ENCODE measurements at regions not wholly inside any gene's neighbourhood (a gene's known extent, or its start where the extent isn't known, plus 50 kb on each side); places are given as distances from the start of the nearest gene placed in this dataset.
"Not testable (repeated sequence)": the region's sequence is repeated elsewhere in the genome, so short reads cannot be mapped to it uniquely, and the experiment has no call there.

DNA sequence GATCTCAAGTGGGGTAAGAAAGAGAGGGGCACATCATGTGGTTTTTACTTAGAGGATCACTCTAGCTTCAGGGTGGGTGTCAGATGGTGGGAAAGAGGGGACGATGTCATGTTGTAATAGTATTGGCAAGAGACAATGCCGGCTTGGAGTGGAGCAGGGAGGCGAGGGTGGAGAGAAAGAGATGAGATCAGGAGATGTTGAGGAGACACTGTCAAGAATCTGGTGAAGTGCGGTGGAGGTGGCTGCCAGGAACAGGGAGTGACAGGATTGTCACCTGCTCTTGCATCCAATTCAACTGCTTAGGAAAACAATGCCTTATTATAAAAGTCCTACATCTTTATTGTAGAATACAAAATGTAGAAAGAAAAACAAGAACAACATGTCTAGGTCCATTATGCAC lies 63.0 kb upstream of the MKI67 start:
- Mint-ChIP-seq H3K9me3 (peaks cover 2% of the 10 kb centered on the region), H3K27me3 (ENCODE audit: low read depth) (peaks cover 32% of the 10 kb centered on the region), H3K4me3 (no peak overlapping the region), H3K36me3 (ENCODE audit: low read depth) (no peaks in the 10 kb centered on the region), H3K4me1 (peaks cover 17% of the 10 kb centered on the region), H3K27ac (no peak overlapping the region)
- no peak for TF ChIP-seq CTCF (IDR thresholded peaks at IDR 0.05; ENCODE audit: unreplicated experiment in 3 of 3)

DNA sequence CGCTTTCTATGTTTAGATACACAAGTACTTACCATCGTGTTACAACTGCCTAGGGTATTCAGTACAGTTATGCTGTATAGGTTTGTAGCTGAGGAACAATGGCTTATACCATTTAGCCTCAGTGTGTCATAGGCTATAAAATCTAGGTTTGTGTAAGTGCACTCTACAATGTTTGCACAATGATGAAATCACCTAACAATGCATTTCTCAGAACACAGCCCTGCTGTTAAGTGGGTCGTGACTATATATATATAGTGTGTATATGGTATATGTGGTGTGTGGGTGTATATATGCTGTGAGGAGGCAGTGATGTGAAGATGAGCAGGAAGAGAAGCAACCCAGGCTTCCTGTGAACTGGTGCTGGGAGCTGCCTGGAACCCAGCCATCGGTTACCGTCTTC lies 65.6 kb upstream of the MKI67 start:
- H3K27ac Mint-ChIP-seq = no peak overlapping the region
- no peaks in the 10 kb centered on the region for H3K9me3 Mint-ChIP-seq
- no peaks in the 10 kb centered on the region for H3K36me3 Mint-ChIP-seq (ENCODE audit: low read depth)
- peaks cover 34% of the 10 kb centered on the region for H3K27me3 Mint-ChIP-seq (ENCODE audit: low read depth)
- H3K4me3 Mint-ChIP-seq = no peak overlapping the region
- no peak for TF ChIP-seq CTCF (IDR thresholded peaks at IDR 0.05; ENCODE audit: unreplicated experiment in 3 of 3)
- H3K4me1 Mint-ChIP-seq = peaks cover 12% of the 10 kb centered on the region

DNA sequence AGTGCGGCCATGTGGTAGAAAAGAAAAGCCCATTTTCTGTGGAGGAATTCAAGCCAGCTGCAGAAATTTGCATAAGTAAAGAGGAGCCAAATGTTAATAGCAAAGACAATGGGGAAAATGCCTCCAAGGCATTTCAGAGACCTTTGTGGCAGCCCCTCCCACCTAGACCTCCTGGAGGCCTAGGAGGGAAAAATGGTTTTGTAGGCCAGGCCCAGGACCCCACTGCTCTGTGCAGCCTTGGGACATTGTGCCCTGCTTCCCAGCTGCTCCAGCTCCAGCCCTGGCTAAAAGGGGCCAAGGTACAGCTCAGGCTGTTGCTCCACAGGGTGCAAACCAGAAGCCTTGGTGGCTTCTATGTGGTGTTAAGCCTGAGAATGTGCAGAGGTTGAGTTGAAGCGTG lies 75.6 kb upstream of the MKI67 start:
- H3K27me3 Mint-ChIP-seq (ENCODE audit: low read depth) = peaks cover 13% of the 10 kb centered on the region
- H3K27ac Mint-ChIP-seq; H3K4me1 Mint-ChIP-seq; H3K36me3 Mint-ChIP-seq (ENCODE audit: low read depth); H3K4me3 Mint-ChIP-seq: not testable (repeated sequence)
- H3K9me3 Mint-ChIP-seq = peaks cover 13% of the 10 kb centered on the region

DNA sequence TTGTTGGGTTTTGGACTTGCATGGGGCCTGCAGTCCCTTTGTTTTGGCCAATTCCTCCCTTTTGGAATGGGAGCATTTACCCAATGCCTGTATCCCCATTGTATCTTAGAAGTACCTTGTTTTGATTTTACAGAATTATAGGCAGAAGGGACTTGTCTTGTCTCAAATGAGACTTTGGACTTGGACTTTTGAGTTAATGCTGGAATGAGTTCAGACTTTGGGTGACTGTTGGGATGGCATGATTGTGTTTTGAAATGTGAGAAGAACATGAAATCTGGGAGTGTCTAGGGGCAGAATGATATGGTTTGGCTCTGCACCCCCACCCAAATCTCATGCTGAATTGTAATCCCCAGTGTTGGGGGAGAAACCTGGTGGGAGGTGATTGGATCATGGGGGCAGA lies 76.8 kb upstream of the MKI67 start:
- no peak for TF ChIP-seq CTCF (IDR thresholded peaks at IDR 0.05; ENCODE audit: unreplicated experiment in 3 of 3)
- Mint-ChIP-seq H3K4me1 (no peaks in the 10 kb centered on the region), H3K36me3 (ENCODE audit: low read depth) (peaks cover 4% of the 10 kb centered on the region), H3K9me3 (peaks cover 13% of the 10 kb centered on the region), H3K27me3 (ENCODE audit: low read depth) (peaks cover 11% of the 10 kb centered on the region), H3K4me3 (no peak overlapping the region), H3K27ac (no peak overlapping the region)

- peaks cover 27% of the 10 kb centered on the region for H3K27me3 Mint-ChIP-seq (ENCODE audit: low read depth)
- H3K4me3 Mint-ChIP-seq; H3K4me1 Mint-ChIP-seq; H3K27ac Mint-ChIP-seq; H3K36me3 Mint-ChIP-seq (ENCODE audit: low read depth): not testable (repeated sequence)
- H3K9me3 Mint-ChIP-seq = peaks cover 13% of the 10 kb centered on the region
Measured at GRCh38 chr10:128205591-128205990, 79.4 kb upstream of the MKI67 start.

- Mint-ChIP-seq H3K4me3 (no peak overlapping the region), H3K27ac (no peak overlapping the region), H3K27me3 (ENCODE audit: low read depth) (peaks cover 29% of the 10 kb centered on the region), H3K36me3 (ENCODE audit: low read depth) (no peaks in the 10 kb centered on the region), H3K9me3 (peaks cover 9% of the 10 kb centered on the region), H3K4me1 (peaks cover 2% of the 10 kb centered on the region)
- no peak for TF ChIP-seq CTCF (IDR thresholded peaks at IDR 0.05; ENCODE audit: unreplicated experiment in 3 of 3)
Measured at GRCh38 chr10:128206676-128207075, 80.5 kb upstream of the MKI67 start.

- Mint-ChIP-seq H3K4me3 (peak overlapping the region; percentile 71 to 72 (median 71)), H3K27me3 (ENCODE audit: low read depth) (peaks cover 45% of the 10 kb centered on the region), H3K9me3 (no peaks in the 10 kb centered on the region), H3K36me3 (ENCODE audit: low read depth) (no peaks in the 10 kb centered on the region), H3K4me1 (peaks cover 5% of the 10 kb centered on the region), H3K27ac (no peak overlapping the region)
- TF ChIP-seq CTCF (IDR thresholded peaks at IDR 0.05; ENCODE audit: unreplicated experiment in 3 of 3) = no peak
Measured at GRCh38 chr10:128209862-128210214, 83.6 kb upstream of the MKI67 start.
